Fibroblast of mammary gland (primary cell): ENCODE measurements at regions not wholly inside any gene's neighbourhood (a gene's known extent, or its start where the extent isn't known, plus 50 kb on each side); places are given as distances from the start of the nearest gene placed in this dataset.
A peak's percentile ranks its signal among the peaks of the same experiment; 100 is the strongest.

ENCODE experiments used
- DNase-seq: peaks from one replicate; pipeline ENCODE4 v3.0.0-alpha.2; 2010; ENCODE audit warnings: low read depth
- H3K4me3 ChIP-seq: 2 replicates; pipeline ENCODE4 v1.5.1; 2011; ENCODE audit warnings: low read depth, mild to moderate bottlenecking, low read length, moderate library complexity; ENCODE audit not compliant: control insufficient read depth
- CTCF ChIP-seq: conservative IDR thresholded peaks from 2 replicates; pipeline ENCODE4 v1.5.1; 2011; ENCODE audit warnings: low read depth, low read length, inconsistent platforms; ENCODE audit not compliant: control insufficient read depth, insufficient read depth

DNA sequence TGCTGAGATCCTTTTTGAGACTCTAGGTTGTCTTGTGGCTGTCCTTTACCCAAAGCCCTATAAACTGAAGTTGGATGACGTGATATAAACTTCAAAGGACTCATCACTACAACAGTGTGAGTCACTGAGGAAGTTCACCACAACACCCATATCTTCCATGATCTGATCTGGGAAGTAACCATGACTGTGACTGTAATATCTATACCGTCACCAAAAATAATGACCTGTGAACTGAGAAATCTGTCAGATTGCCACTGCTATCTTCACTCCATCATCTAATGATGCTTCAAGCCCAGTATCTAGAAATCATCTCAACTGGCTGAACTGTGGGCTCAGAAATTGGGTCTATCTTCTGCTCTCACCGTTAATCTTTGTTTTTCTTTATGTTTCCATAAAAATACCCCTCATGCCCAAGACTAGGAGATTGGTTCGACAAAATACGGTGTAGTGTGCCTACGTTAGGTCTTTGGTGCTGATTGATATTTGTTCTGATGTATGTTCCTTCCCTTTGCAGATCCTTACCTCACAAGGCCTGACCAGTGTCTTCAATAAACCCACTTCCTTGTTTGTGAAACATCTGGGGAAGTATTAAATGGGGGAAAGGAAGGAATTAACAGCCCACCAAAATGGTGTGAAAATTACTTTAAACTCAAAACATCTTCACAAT, 78.2 kb downstream of the MYL12B start:
- DNase-seq, result peak; percentile 60
- TF ChIP-seq CTCF, result no peak

DNA sequence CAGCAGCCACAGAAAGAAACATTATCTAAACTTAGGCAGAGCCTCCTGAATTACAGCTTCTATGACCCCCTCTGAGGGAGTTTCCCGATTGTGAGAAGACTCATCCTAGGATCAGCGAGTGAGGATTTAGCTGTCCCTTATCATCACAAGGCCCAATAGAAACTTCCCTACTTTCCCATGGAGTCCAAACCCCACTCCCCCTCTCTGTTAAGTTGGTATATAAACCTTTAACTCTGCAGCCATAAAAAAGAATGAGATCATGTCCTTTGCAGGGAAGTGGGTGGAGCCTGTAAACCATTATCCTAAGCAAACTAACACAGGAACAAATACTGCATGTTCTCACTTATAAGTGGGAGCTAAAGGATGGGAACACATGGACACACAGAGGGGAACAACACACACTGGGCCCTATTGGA, 78.8 kb downstream of the MYL12B start:
- no peak overlapping the region for H3K4me3 ChIP-seq
- peak; percentile 35 for DNase-seq
- TF ChIP-seq CTCF, result no peak

More for the DNA sequence above, 78.2 kb downstream of the MYL12B start:
- H3K4me3 ChIP-seq, result no peak overlapping the region

DNA sequence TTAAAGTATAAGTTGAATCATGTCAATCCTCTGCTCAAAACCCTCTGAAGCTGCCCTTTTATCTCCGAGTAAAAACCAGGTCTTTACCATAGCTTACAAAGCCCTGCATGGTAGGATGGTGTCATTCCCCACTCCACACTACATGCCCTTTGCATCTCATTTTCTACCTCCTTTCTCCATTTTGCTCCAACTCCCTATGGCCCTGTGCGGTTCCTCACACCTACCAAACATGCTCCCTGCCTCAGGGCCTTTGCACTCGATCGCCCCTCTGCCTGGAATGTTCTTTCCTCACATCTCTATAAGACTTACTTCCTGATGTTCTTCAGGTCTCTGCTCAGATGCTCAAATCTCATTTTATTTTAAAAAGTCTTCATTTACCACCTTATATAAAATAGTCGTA, 80.7 kb downstream of the MYL12B start:
- H3K4me3 ChIP-seq, result no peak overlapping the region
- TF ChIP-seq CTCF, result no peak
- DNase-seq, result no peak

DNA sequence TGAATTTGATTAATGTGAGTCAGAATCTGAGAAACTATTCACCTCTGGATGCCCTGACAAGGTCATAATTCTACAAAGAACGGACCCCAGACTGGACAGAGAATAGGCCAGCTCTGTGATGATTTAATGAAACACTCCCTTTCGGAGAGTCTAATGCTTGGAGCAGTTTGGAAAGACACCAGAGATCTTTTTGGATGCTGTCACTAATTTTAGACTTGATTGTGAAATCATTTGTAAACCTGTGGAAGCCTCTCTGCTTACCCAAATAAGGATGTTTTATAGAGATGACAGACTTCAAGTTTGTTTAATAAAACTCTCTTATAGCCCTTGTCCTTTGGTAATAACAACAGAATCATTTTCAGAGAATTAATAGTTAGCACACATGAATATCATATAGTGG, 83.5 kb downstream of the MYL12B start:
- peak; percentile 56 for DNase-seq
- H3K4me3 ChIP-seq, result no peak overlapping the region
- TF ChIP-seq CTCF, result no peak

DNA sequence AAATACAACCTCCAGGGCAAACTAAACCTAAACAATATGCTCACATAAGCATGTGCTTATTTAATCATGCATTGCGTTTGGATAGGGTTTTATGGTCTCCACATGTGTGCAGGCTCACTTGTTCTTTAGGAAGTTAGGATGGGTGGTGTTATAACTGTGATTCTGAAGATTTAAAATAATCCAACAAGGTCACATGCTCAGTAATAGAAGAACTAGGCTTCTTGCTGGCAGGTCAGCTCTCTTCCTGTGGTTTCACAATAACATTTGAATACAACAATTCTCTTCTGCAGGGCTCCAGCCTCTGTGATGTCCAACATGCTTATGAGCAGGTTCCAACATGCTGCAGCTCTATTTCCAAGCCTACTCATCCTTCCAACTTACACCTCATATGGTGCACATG, 84.0 kb downstream of the MYL12B start:
- peak; percentile 28 for DNase-seq
- H3K4me3 ChIP-seq, result no peak overlapping the region
- no peak for TF ChIP-seq CTCF

- DNase-seq, result peak; percentile 40
- TF ChIP-seq CTCF, result no peak
- H3K4me3 ChIP-seq, result no peak overlapping the region
These were observed 84.6 kb downstream of the MYL12B start for GRCh38 chr18:3346487-3346886.
